ENCODE measurements at regions not wholly inside any gene's neighbourhood (a gene's known extent, or its start where the extent isn't known, plus 50 kb on each side); places are given as distances from the start of the nearest gene placed in this dataset.

GRCh38 chr3:111260878-111261277, 189.3 kb downstream of the NECTIN3 start:
- TF ChIP-seq CTCF (IDR thresholded peaks at IDR 0.05) (no peak), POLR2AphosphoS5 (IDR thresholded peaks at IDR 0.05; ENCODE audit: insufficient read depth in 1 of 2, low read depth in 1 of 2) (no peak)

Measured in vagina (tissue), 2 donors.